Fibroblast of the aortic adventitia (primary cell): ENCODE measurements at regions not wholly inside any gene's neighbourhood (a gene's known extent, or its start where the extent isn't known, plus 50 kb on each side); places are given as distances from the start of the nearest gene placed in this dataset.

ENCODE experiments used
- DNase-seq: peaks from one replicate; pipeline ENCODE4 v3.0.0-alpha.2; 2010; ENCODE audit warnings: low read depth
- H3K4me3 ChIP-seq: 2 replicates; pipeline ENCODE4 v1.5.1; 2011; ENCODE audit warnings: low read depth, mild to moderate bottlenecking, control low read depth, low read length, moderate library complexity
- CTCF ChIP-seq: IDR thresholded peaks from 2 replicates; pipeline ENCODE4 v1.5.1; 2011; ENCODE audit warnings: mild to moderate bottlenecking, low read length, control low read depth, inconsistent platforms; ENCODE audit not compliant: insufficient read depth

DNA sequence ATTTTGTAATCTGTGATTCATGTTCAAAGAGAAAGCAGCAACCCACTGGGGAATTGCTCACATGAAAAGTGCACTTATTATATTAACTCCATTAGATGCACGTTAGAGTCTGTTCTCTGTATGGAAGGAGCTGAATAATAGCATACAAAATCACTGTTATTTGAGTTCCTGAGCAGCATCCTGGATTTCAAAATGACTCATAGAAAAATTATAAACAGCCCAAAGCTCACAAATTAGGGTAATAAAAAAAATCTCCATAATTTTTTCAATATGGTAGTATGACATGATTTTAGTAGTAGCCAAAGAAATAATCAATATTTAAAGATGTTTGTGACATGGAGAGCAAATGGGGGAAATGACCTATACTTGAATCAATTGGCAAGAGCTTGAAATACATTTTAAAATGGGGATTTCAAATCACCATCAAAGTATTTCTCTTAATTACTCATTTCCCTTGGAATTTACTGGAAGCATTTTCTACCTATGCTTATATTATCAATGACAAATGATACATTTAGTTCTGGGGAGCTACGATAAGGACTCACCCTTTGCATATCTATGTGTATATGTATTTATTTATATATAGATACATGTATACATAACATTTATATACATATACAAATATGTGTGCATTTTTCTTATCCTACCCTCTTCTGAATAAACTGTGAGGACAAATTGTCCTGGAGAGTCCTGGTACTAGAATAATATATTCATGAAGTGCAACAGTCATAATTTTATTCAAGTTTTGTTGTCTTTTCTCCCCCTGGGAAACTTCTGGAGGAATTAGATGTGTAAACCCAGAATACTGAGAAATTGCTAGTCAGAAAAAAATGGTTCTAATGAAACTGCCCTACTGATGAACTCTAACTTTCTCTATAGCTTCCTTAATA lies 116.3 kb downstream of the RPL22L1 start:
- DNase-seq = peak; percentile 68
- no peak overlapping the region for H3K4me3 ChIP-seq
- TF ChIP-seq CTCF = no peak

GRCh38 chr3:170752571-170753155 lies 117.3 kb downstream of the RPL22L1 start:
- TF ChIP-seq CTCF = no peak
- no peak for DNase-seq

DNA sequence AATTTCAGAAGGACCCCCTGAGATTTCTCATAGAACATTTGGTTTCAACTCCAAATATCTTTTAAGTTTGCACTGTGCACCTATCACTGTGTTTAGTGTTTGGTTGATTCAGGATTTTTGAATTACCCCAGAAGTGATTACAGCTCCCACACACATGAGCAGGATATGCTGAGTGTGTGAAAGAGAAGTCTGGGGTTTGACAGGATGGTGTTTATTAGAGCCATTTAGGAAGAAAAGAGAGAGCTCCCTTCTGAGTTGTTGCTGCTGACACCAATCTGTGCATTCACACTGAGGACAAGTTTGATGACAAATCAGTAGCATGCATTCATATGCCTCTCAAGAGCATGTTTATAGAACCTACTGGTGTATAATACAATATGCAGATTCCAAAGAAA lies 118.1 kb downstream of the RPL22L1 start:
- TF ChIP-seq CTCF = no peak
- H3K4me3 ChIP-seq = no peak overlapping the region
- DNase-seq = no peak

More at GRCh38 chr3:170752571-170753155, 117.3 kb downstream of the RPL22L1 start:
- no peak overlapping the region for H3K4me3 ChIP-seq

- no peak overlapping the region for H3K4me3 ChIP-seq
- peak; percentile 98 for DNase-seq
- TF ChIP-seq CTCF = no peak
Observed at GRCh38 chr3:170751083-170751898, 118.7 kb downstream of the RPL22L1 start.

DNA sequence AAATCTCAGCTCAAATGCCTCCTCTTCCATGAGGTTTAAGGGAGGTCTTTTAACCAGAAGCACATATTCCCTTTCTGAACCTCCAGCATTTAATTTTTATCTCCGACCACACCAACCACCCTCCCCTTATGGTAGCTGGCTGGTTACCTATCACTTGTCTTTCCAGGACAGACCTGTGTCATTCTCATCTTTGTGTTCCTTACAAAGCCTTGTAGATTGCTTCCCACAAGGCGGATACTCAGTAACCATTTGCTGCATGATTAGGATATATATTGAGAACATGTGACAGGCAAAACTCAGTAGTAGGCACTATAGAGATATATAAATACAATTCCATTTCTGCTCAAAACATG lies 119.5 kb downstream of the RPL22L1 start:
- TF ChIP-seq CTCF = no peak
- DNase-seq = no peak
- H3K4me3 ChIP-seq = no peak overlapping the region

- no peak for TF ChIP-seq CTCF
- H3K4me3 ChIP-seq = no peak overlapping the region
- peak; percentile 86 for DNase-seq
Observed at GRCh38 chr3:170749765-170750477, 120.1 kb downstream of the RPL22L1 start.
